Loucy (cell line): ENCODE measurements at regions not wholly inside any gene's neighbourhood (a gene's known extent, or its start where the extent isn't known, plus 50 kb on each side); places are given as distances from the start of the nearest gene placed in this dataset.
"Not testable (repeated sequence)": the region's sequence is repeated elsewhere in the genome, so short reads cannot be mapped to it uniquely, and the experiment has no call there.

Source experiments
- H2AFZ ChIP-seq: fragments of 200-600 bp; sonication (generic); 2 replicates; pipeline ENCODE4 v1.6.0; 2016; ENCODE audit warnings: antibody characterized with exemption, mild to moderate bottlenecking, low read length, moderate library complexity
- H3F3A ChIP-seq: fragments of 200-600 bp; 2 replicates; pipeline ENCODE4 v1.6.0; 2016; ENCODE audit warnings: antibody characterized with exemption, low read depth, mild to moderate bottlenecking
- H3K27me3 ChIP-seq: fragments of 200-600 bp; sonication (generic); 2 replicates; pipeline ENCODE4 v1.6.1; 2014; ENCODE audit warnings: low read length, mild to moderate bottlenecking; ENCODE audit not compliant: insufficient read depth, poor library complexity, severe bottlenecking
- H3K36me3 ChIP-seq: fragments of 200-600 bp; sonication (generic); 2 replicates; pipeline ENCODE4 v1.6.1; 2016; ENCODE audit warnings: low read length; ENCODE audit not compliant: insufficient read depth
- H3K4me1 ChIP-seq: fragments of 200-600 bp; sonication (generic); 2 replicates; pipeline ENCODE4 v1.5.1; 2014; ENCODE audit warnings: low read length, mild to moderate bottlenecking; ENCODE audit not compliant: insufficient read depth, poor library complexity, severe bottlenecking
- H3K4me2 ChIP-seq: fragments of 200-600 bp; sonication (generic); 2 replicates; pipeline ENCODE4 v1.6.0; 2014; ENCODE audit warnings: antibody characterized with exemption, low read length, low read depth, mild to moderate bottlenecking; ENCODE audit not compliant: poor library complexity, severe bottlenecking
- H3K4me3 ChIP-seq: fragments of 200-600 bp; sonication (generic); 2 replicates; pipeline ENCODE4 v1.5.1; 2014; ENCODE audit warnings: low read length, mild to moderate bottlenecking, mixed read lengths; ENCODE audit not compliant: poor library complexity, severe bottlenecking
- H3K79me2 ChIP-seq: fragments of 200-600 bp; sonication (generic); 2 replicates; pipeline ENCODE4 v1.6.1; 2014; ENCODE audit warnings: low read length; ENCODE audit not compliant: insufficient read depth
- H3K9ac ChIP-seq: fragments of 200-600 bp; sonication (generic); 2 replicates; pipeline ENCODE4 v1.6.0; 2014; ENCODE audit warnings: mild to moderate bottlenecking, low read depth, low read length, moderate library complexity; ENCODE audit not compliant: poor library complexity, severe bottlenecking
- H3K9me2 ChIP-seq: fragments of 200-600 bp; sonication (generic); replicated peaks from 2 replicates; pipeline ENCODE4 v1.6.1; 2016; ENCODE audit warnings: low read depth, low read length, mixed read lengths
- H3K9me3 ChIP-seq: fragments of 200-600 bp; sonication (generic); 2 replicates; pipeline ENCODE4 v1.6.1; 2014; ENCODE audit warnings: mild to moderate bottlenecking, antibody characterized with exemption, low read length, low read depth; ENCODE audit not compliant: insufficient read depth
- H4K20me1 ChIP-seq: fragments of 200-600 bp; sonication (generic); 2 replicates; pipeline ENCODE4 v1.6.0; 2014; ENCODE audit warnings: antibody characterized with exemption, low read length, mild to moderate bottlenecking; ENCODE audit not compliant: insufficient read depth, poor library complexity, severe bottlenecking
- CTCF ChIP-seq: fragments of 200-600 bp; sonication (generic); conservative IDR thresholded peaks from 2 replicates; pipeline ENCODE4 v1.5.1; 2014; ENCODE audit warnings: mild to moderate bottlenecking, antibody characterized with exemption, low read length
- EZH2phosphoT487 ChIP-seq: fragments of 200-600 bp; IDR thresholded peaks from 2 replicates; pipeline ENCODE4 v1.6.1; 2018; ENCODE audit warnings: antibody characterized with exemption, mild to moderate bottlenecking, moderate library complexity, borderline replicate concordance

- not testable (repeated sequence) for H3F3A ChIP-seq, H3K79me2 ChIP-seq, H3K9me2 ChIP-seq, H3K36me3 ChIP-seq, H3K9ac ChIP-seq, H3K9me3 ChIP-seq, H2AFZ ChIP-seq, H3K4me1 ChIP-seq, H3K27me3 ChIP-seq, H3K4me3 ChIP-seq, H3K4me2 ChIP-seq, H4K20me1 ChIP-seq
Measured at GRCh38 chr17:21470422-21470821, 94.3 kb downstream of the KCNJ12 start.

GRCh38 chr17:21470861-21471260 is 94.7 kb downstream of the KCNJ12 start:
- Histone ChIP-seq H3K4me2 (no peak overlapping the region), H3K79me2 (no peaks in the 10 kb centered on the region), H3K36me3 (no peaks in the 10 kb centered on the region), H3K27me3 (no peaks in the 10 kb centered on the region), H3K9ac (no peak overlapping the region), H3K4me1 (no peaks in the 10 kb centered on the region), H2AFZ (no peak overlapping the region), H3F3A (no peaks in the 10 kb centered on the region), H3K9me3 (no peaks in the 10 kb centered on the region), H4K20me1 (no peaks in the 10 kb centered on the region), H3K4me3 (no peak overlapping the region), H3K9me2 (no peaks in the 10 kb centered on the region)
- no peak for TF ChIP-seq CTCF

GRCh38 chr17:21474815-21475214 is 98.7 kb downstream of the KCNJ12 start:
- Histone ChIP-seq H3F3A (no peaks in the 10 kb centered on the region), H2AFZ (no peak overlapping the region), H3K36me3 (no peaks in the 10 kb centered on the region), H3K79me2 (no peaks in the 10 kb centered on the region), H3K9me2 (no peaks in the 10 kb centered on the region), H3K4me2 (no peak overlapping the region), H3K9me3 (peaks cover 9% of the 10 kb centered on the region; the same call in 1 of the 2 replicates), H4K20me1 (no peaks in the 10 kb centered on the region), H3K4me3 (no peak overlapping the region), H3K27me3 (no peaks in the 10 kb centered on the region), H3K9ac (no peak overlapping the region), H3K4me1 (no peaks in the 10 kb centered on the region)
- TF ChIP-seq EZH2phosphoT487, result no peak
- no peak for TF ChIP-seq CTCF

GRCh38 chr17:21475571-21475970 is 99.4 kb downstream of the KCNJ12 start:
- H3F3A ChIP-seq, result no peaks in the 10 kb centered on the region
- no peak overlapping the region for H3K4me3 ChIP-seq
- H3K9me2 ChIP-seq, result no peaks in the 10 kb centered on the region
- no peaks in the 10 kb centered on the region for H3K27me3 ChIP-seq
- H3K36me3 ChIP-seq, result no peaks in the 10 kb centered on the region
- H3K9ac ChIP-seq, result no peak overlapping the region
- no peaks in the 10 kb centered on the region for H3K79me2 ChIP-seq
- H3K9me3 ChIP-seq, result peaks cover 9% of the 10 kb centered on the region; the same call in 1 of the 2 replicates
- no peaks in the 10 kb centered on the region for H4K20me1 ChIP-seq
- no peak overlapping the region for H2AFZ ChIP-seq
- no peak overlapping the region for H3K4me2 ChIP-seq
- no peaks in the 10 kb centered on the region for H3K4me1 ChIP-seq
- TF ChIP-seq EZH2phosphoT487 (no peak), CTCF (no peak)
